ENCODE measurements at regions not wholly inside any gene's neighbourhood (a gene's known extent, or its start where the extent isn't known, plus 50 kb on each side); places are given as distances from the start of the nearest gene placed in this dataset.

- TF ChIP-seq EZH2 (optimal IDR thresholded peaks at IDR 0.05; ENCODE audit: low read depth, low read length) (no peak), CTCF (IDR thresholded peaks at IDR 0.05; ENCODE audit: low read length) (no peak), EZH2phosphoT487 (IDR thresholded peaks at IDR 0.05; ENCODE audit: low read length) (no peak)
These were observed 429.3 kb downstream of the GADD45G start for GRCh38 chr9:90034071-90034470.
